WTC11 (cell line): ENCODE measurements at regions not wholly inside any gene's neighbourhood (a gene's known extent, or its start where the extent isn't known, plus 50 kb on each side); places are given as distances from the start of the nearest gene placed in this dataset.

Experiments
- ATAC-seq: fragments of 200-7000 bp; cut with Tn5 transposase; 2 replicates; pipeline ENCODE4 v1.10.0; 2021; ENCODE audit warnings: mild to moderate bottlenecking, moderate library complexity
- CTCF ChIA-PET: fragments of 300-600 bp; sonication (Branson Sonifier 250); formaldehyde crosslinking; loops from one replicate; lab custom pipeline; 2021; ENCODE audit warnings: antibody characterized with exemption; lab: Charles Lee
- POLR2A ChIA-PET: fragments of 350-600 bp; sonication (Branson Sonifier 250); formaldehyde crosslinking; loops from one replicate; lab custom pipeline; 2021; ENCODE audit warnings: antibody characterized with exemption; lab: Charles Lee
- DNase-seq: peaks from one replicate; pipeline ENCODE4 v3.0.0; 2021; ENCODE audit warnings: low spot score
- H3K27ac Mint-ChIP-seq: 2 replicates; pipeline ENCODE4 v1.8.0; 2021; ENCODE audit warnings: mixed read lengths
- H3K27me3 Mint-ChIP-seq: 2 replicates; pipeline ENCODE4 v1.8.0; 2021; ENCODE audit warnings: low read depth, mild to moderate bottlenecking, moderate library complexity, mixed read lengths
- H3K36me3 Mint-ChIP-seq: 2 replicates; pipeline ENCODE4 v1.8.0; 2021; ENCODE audit warnings: mixed read lengths
- H3K4me1 Mint-ChIP-seq: 2 replicates; pipeline ENCODE4 v1.8.0; 2022; ENCODE audit warnings: mixed read lengths
- H3K4me3 Mint-ChIP-seq: 2 replicates; pipeline ENCODE4 v1.8.0; 2021; ENCODE audit warnings: mild to moderate bottlenecking, moderate library complexity, mixed read lengths
- H3K9me3 Mint-ChIP-seq: 2 replicates; pipeline ENCODE4 v1.8.0; 2021; ENCODE audit warnings: mixed read lengths
- CBFB ChIP-seq: sonication (generic); formaldehyde crosslinking; IDR thresholded peaks from 2 replicates; pipeline ENCODE4 v1.8.1; 2022; ENCODE audit warnings: mild to moderate bottlenecking, low read depth, missing genetic modification reagents
- ESRRA ChIP-seq: sonication (generic); formaldehyde crosslinking; IDR thresholded peaks from 2 replicates; pipeline ENCODE4 v1.8.1; 2022; ENCODE audit warnings: mild to moderate bottlenecking, missing genetic modification reagents, borderline replicate concordance
- HMGA2 ChIP-seq: fragments of 250-450 bp; sonication (Bioruptor Pico); IDR thresholded peaks from 2 replicates; pipeline ENCODE4 v1.4.0; 2021; ENCODE audit warnings: mild to moderate bottlenecking, moderate library complexity
- NR1H2 ChIP-seq: sonication (generic); formaldehyde crosslinking; IDR thresholded peaks from 2 replicates; pipeline ENCODE4 v1.9.0; 2021; ENCODE audit warnings: mild to moderate bottlenecking, moderate library complexity, missing genetic modification reagents
- NR2C2 ChIP-seq: sonication (generic); formaldehyde crosslinking; IDR thresholded peaks from 2 replicates; pipeline ENCODE4 v1.8.0; 2022; ENCODE audit warnings: mild to moderate bottlenecking, missing genetic modification reagents
- PRRX2 ChIP-seq: fragments of 250-450 bp; sonication (Bioruptor Pico); IDR thresholded peaks from 2 replicates; pipeline ENCODE4 v1.8.0; 2021; ENCODE audit warnings: mild to moderate bottlenecking
- RELA ChIP-seq: sonication (generic); formaldehyde crosslinking; IDR thresholded peaks from 2 replicates; pipeline ENCODE4 v1.8.1; 2022; ENCODE audit warnings: missing genetic modification reagents, mild to moderate bottlenecking, borderline replicate concordance
- SMAD3 ChIP-seq: sonication (generic); formaldehyde crosslinking; IDR thresholded peaks from 2 replicates; pipeline ENCODE4 v1.8.0; 2022; ENCODE audit warnings: missing genetic modification reagents, mild to moderate bottlenecking, borderline replicate concordance
- SP1 ChIP-seq: sonication (generic); formaldehyde crosslinking; conservative IDR thresholded peaks from 2 replicates; pipeline ENCODE4 v1.8.1; 2022; ENCODE audit warnings: missing genetic modification reagents
- TEAD1 ChIP-seq: sonication (generic); formaldehyde crosslinking; IDR thresholded peaks from 2 replicates; pipeline ENCODE4 v1.8.0; 2022; ENCODE audit warnings: mild to moderate bottlenecking, missing genetic modification reagents
- ZBTB21 ChIP-seq: sonication (generic); formaldehyde crosslinking; IDR thresholded peaks from 2 replicates; pipeline ENCODE4 v1.8.1; 2023; ENCODE audit warnings: mild to moderate bottlenecking, missing genetic modification reagents, borderline replicate concordance
- ZNF423 ChIP-seq: fragments of 250-450 bp; sonication (Bioruptor Pico); IDR thresholded peaks from 2 replicates; pipeline ENCODE4 v2.1.2; 2022; ENCODE audit warnings: mild to moderate bottlenecking, moderate library complexity
- TF ChIP-seq, protein P1 (sequence below): fragments of 200-600 bp; IDR thresholded peaks from 2 replicates; pipeline ENCODE4 v1.8.0; 2022; ENCODE audit warnings: antibody characterized with exemption
- TF ChIP-seq, protein P2 (sequence below): fragments of 250-450 bp; sonication (Bioruptor Pico); IDR thresholded peaks from 2 replicates; pipeline ENCODE4 v1.9.0; 2021; ENCODE audit warnings: mild to moderate bottlenecking, borderline replicate concordance
- TF ChIP-seq, protein P3 (sequence below): sonication (generic); formaldehyde crosslinking; IDR thresholded peaks from 2 replicates; pipeline ENCODE4 v1.8.0; 2022; ENCODE audit warnings: mild to moderate bottlenecking, missing genetic modification reagents
- TF ChIP-seq, protein P4 (sequence below): sonication (generic); formaldehyde crosslinking; IDR thresholded peaks from 2 replicates; pipeline ENCODE4 v1.8.1; 2023; ENCODE audit warnings: mild to moderate bottlenecking, moderate library complexity, missing genetic modification reagents
- TF ChIP-seq, protein P5 (sequence below): sonication (generic); formaldehyde crosslinking; IDR thresholded peaks from 2 replicates; pipeline ENCODE4 v1.8.1; 2022; ENCODE audit warnings: low read depth, missing genetic modification reagents, borderline replicate concordance
- TF ChIP-seq, protein P6 (sequence below): fragments of 250-450 bp; sonication (Bioruptor Pico); IDR thresholded peaks from 2 replicates; pipeline ENCODE4 v1.8.0; 2021; ENCODE audit warnings: mild to moderate bottlenecking
- TF ChIP-seq, protein P7 (sequence below): sonication (generic); formaldehyde crosslinking; IDR thresholded peaks from 2 replicates; pipeline ENCODE4 v1.8.0; 2023; ENCODE audit warnings: mild to moderate bottlenecking, missing genetic modification reagents
- TF ChIP-seq, protein P8 (sequence below): sonication (generic); formaldehyde crosslinking; IDR thresholded peaks from 2 replicates; pipeline ENCODE4 v1.8.1; 2022; ENCODE audit warnings: mild to moderate bottlenecking, missing genetic modification reagents, moderate library complexity, borderline replicate concordance

DNA sequence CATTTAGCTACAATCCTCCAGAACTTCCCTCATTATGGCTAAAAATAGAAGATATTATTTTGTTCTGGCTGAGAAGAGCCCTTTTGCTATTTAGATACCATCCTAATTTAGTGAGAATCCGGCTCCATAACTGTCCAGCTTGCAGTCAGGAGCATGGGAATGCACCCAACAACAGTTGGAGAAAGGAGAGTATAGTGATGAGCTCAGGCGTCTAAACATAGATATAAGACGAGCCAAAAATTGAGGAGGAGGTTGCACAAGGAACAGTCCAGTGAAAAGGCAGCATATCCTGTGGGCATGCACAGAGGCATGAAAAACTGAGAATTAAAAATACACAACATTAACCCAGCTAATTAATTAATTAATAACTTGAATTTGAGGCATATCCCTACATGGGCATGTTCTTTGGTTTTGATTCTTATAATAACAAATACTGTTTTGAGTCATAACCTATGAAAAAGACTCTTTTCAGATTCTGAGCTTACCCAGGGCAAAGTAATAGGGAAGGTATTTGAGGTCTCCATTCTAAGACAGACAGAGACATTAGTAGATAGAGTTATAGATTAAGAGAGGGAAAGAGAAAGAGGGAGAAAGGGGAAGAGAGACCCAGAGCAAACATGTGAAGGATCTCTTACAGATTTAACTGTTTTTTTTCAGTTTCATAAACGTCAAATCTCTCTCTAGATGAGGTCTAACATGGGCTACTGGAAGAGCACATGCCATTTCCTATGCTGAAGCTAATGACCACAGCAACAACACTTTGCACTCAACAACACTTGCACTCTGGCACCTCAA is 311.2 kb downstream of the OSR1 start:
- CTCF ChIA-PET, result interaction anchor here (0.6 kb wide), 1 partner anchor 1080 kb away, joined by 3 read pairs; no protein-coding TSS in a partner anchor
- POLR2A ChIA-PET, result no interaction called here
- TF ChIP-seq, protein P1, sequence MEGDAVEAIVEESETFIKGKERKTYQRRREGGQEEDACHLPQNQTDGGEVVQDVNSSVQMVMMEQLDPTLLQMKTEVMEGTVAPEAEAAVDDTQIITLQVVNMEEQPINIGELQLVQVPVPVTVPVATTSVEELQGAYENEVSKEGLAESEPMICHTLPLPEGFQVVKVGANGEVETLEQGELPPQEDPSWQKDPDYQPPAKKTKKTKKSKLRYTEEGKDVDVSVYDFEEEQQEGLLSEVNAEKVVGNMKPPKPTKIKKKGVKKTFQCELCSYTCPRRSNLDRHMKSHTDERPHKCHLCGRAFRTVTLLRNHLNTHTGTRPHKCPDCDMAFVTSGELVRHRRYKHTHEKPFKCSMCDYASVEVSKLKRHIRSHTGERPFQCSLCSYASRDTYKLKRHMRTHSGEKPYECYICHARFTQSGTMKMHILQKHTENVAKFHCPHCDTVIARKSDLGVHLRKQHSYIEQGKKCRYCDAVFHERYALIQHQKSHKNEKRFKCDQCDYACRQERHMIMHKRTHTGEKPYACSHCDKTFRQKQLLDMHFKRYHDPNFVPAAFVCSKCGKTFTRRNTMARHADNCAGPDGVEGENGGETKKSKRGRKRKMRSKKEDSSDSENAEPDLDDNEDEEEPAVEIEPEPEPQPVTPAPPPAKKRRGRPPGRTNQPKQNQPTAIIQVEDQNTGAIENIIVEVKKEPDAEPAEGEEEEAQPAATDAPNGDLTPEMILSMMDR, result no peak
- TF ChIP-seq ZBTB21 (CRISPR knock-in tag), result no peak
- TF ChIP-seq PRRX2 (CRISPR knock-in tag), result no peak
- TF ChIP-seq HMGA2 (CRISPR knock-in tag), result no peak
- TF ChIP-seq, protein P2, sequence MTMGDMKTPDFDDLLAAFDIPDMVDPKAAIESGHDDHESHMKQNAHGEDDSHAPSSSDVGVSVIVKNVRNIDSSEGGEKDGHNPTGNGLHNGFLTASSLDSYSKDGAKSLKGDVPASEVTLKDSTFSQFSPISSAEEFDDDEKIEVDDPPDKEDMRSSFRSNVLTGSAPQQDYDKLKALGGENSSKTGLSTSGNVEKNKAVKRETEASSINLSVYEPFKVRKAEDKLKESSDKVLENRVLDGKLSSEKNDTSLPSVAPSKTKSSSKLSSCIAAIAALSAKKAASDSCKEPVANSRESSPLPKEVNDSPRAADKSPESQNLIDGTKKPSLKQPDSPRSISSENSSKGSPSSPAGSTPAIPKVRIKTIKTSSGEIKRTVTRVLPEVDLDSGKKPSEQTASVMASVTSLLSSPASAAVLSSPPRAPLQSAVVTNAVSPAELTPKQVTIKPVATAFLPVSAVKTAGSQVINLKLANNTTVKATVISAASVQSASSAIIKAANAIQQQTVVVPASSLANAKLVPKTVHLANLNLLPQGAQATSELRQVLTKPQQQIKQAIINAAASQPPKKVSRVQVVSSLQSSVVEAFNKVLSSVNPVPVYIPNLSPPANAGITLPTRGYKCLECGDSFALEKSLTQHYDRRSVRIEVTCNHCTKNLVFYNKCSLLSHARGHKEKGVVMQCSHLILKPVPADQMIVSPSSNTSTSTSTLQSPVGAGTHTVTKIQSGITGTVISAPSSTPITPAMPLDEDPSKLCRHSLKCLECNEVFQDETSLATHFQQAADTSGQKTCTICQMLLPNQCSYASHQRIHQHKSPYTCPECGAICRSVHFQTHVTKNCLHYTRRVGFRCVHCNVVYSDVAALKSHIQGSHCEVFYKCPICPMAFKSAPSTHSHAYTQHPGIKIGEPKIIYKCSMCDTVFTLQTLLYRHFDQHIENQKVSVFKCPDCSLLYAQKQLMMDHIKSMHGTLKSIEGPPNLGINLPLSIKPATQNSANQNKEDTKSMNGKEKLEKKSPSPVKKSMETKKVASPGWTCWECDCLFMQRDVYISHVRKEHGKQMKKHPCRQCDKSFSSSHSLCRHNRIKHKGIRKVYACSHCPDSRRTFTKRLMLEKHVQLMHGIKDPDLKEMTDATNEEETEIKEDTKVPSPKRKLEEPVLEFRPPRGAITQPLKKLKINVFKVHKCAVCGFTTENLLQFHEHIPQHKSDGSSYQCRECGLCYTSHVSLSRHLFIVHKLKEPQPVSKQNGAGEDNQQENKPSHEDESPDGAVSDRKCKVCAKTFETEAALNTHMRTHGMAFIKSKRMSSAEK, result no peak
- TF ChIP-seq NR2C2 (CRISPR knock-in tag), result no peak
- TF ChIP-seq NR1H2 (CRISPR knock-in tag), result no peak
- TF ChIP-seq CBFB, result no peak
- TF ChIP-seq, protein P3, sequence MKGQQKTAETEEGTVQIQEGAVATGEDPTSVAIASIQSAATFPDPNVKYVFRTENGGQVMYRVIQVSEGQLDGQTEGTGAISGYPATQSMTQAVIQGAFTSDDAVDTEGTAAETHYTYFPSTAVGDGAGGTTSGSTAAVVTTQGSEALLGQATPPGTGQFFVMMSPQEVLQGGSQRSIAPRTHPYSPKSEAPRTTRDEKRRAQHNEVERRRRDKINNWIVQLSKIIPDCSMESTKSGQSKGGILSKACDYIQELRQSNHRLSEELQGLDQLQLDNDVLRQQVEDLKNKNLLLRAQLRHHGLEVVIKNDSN (CRISPR knock-in tag), result no peak
- TF ChIP-seq SP1 (CRISPR knock-in tag), result no peak
- no peak for TF ChIP-seq RELA (CRISPR knock-in tag)
- TF ChIP-seq ZNF423 (CRISPR knock-in tag), result no peak
- TF ChIP-seq, protein P4, sequence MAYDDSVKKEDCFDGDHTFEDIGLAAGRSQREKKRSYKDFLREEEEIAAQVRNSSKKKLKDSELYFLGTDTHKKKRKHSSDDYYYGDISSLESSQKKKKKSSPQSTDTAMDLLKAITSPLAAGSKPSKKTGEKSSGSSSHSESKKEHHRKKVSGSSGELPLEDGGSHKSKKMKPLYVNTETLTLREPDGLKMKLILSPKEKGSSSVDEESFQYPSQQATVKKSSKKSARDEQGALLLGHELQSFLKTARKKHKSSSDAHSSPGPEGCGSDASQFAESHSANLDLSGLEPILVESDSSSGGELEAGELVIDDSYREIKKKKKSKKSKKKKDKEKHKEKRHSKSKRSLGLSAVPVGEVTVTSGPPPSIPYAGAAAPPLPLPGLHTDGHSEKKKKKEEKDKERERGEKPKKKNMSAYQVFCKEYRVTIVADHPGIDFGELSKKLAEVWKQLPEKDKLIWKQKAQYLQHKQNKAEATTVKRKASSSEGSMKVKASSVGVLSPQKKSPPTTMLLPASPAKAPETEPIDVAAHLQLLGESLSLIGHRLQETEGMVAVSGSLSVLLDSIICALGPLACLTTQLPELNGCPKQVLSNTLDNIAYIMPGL (CRISPR knock-in tag), result no peak
- TF ChIP-seq, protein P5, sequence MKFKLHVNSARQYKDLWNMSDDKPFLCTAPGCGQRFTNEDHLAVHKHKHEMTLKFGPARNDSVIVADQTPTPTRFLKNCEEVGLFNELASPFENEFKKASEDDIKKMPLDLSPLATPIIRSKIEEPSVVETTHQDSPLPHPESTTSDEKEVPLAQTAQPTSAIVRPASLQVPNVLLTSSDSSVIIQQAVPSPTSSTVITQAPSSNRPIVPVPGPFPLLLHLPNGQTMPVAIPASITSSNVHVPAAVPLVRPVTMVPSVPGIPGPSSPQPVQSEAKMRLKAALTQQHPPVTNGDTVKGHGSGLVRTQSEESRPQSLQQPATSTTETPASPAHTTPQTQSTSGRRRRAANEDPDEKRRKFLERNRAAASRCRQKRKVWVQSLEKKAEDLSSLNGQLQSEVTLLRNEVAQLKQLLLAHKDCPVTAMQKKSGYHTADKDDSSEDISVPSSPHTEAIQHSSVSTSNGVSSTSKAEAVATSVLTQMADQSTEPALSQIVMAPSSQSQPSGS (CRISPR knock-in tag), result no peak
- TF ChIP-seq, protein P6, sequence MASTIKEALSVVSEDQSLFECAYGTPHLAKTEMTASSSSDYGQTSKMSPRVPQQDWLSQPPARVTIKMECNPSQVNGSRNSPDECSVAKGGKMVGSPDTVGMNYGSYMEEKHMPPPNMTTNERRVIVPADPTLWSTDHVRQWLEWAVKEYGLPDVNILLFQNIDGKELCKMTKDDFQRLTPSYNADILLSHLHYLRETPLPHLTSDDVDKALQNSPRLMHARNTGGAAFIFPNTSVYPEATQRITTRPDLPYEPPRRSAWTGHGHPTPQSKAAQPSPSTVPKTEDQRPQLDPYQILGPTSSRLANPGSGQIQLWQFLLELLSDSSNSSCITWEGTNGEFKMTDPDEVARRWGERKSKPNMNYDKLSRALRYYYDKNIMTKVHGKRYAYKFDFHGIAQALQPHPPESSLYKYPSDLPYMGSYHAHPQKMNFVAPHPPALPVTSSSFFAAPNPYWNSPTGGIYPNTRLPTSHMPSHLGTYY (CRISPR knock-in tag), result no peak
- no peak for TF ChIP-seq ESRRA (CRISPR knock-in tag)
- TF ChIP-seq, protein P7, sequence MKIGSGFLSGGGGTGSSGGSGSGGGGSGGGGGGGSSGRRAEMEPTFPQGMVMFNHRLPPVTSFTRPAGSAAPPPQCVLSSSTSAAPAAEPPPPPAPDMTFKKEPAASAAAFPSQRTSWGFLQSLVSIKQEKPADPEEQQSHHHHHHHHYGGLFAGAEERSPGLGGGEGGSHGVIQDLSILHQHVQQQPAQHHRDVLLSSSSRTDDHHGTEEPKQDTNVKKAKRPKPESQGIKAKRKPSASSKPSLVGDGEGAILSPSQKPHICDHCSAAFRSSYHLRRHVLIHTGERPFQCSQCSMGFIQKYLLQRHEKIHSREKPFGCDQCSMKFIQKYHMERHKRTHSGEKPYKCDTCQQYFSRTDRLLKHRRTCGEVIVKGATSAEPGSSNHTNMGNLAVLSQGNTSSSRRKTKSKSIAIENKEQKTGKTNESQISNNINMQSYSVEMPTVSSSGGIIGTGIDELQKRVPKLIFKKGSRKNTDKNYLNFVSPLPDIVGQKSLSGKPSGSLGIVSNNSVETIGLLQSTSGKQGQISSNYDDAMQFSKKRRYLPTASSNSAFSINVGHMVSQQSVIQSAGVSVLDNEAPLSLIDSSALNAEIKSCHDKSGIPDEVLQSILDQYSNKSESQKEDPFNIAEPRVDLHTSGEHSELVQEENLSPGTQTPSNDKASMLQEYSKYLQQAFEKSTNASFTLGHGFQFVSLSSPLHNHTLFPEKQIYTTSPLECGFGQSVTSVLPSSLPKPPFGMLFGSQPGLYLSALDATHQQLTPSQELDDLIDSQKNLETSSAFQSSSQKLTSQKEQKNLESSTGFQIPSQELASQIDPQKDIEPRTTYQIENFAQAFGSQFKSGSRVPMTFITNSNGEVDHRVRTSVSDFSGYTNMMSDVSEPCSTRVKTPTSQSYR, result no peak
- no peak for TF ChIP-seq SMAD3 (CRISPR knock-in tag)
- no peak for TF ChIP-seq TEAD1
- TF ChIP-seq, protein P8, sequence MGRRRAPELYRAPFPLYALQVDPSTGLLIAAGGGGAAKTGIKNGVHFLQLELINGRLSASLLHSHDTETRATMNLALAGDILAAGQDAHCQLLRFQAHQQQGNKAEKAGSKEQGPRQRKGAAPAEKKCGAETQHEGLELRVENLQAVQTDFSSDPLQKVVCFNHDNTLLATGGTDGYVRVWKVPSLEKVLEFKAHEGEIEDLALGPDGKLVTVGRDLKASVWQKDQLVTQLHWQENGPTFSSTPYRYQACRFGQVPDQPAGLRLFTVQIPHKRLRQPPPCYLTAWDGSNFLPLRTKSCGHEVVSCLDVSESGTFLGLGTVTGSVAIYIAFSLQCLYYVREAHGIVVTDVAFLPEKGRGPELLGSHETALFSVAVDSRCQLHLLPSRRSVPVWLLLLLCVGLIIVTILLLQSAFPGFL (CRISPR knock-in tag), result no peak
- Mint-ChIP-seq H3K36me3 (no peaks in the 10 kb centered on the region), H3K9me3 (no peaks in the 10 kb centered on the region), H3K27me3 (no peaks in the 10 kb centered on the region), H3K4me3 (no peak overlapping the region), H3K4me1 (no peaks in the 10 kb centered on the region), H3K27ac (no peak overlapping the region)
- ATAC-seq (no peak), DNase-seq (no peak)
